Gastroesophageal sphincter (tissue), 3 donors: ENCODE measurements at regions not wholly inside any gene's neighbourhood (a gene's known extent, or its start where the extent isn't known, plus 50 kb on each side); places are given as distances from the start of the nearest gene placed in this dataset.

ENCODE experiments used
- POLR2A ChIP-seq, 2 donors: fragments of 450-650 bp; IDR thresholded peaks; one replicate each; pipeline ENCODE4 v1.6.1; 2017; ENCODE audit warnings: antibody characterized with exemption in 2 of 2, mild to moderate bottlenecking in 2 of 2, moderate library complexity in 1 of 2
- POLR2AphosphoS5 ChIP-seq: sonication (generic); formaldehyde crosslinking; IDR thresholded peaks from one replicate; pipeline ENCODE4 v1.6.1; 2017; ENCODE audit warnings: antibody characterized with exemption
- TF ChIP-seq, protein P1 (sequence below), 4 experiments: fragments of 200-600 bp in 2 of 4; fragments of 450-650 bp in 2 of 4; sonication (generic) in 1 of 4; IDR thresholded peaks; one replicate each; pipeline ENCODE4 v1.5.1; 2017 to 2019; ENCODE audit warnings: antibody characterized with exemption in 4 of 4, mild to moderate bottlenecking in 2 of 4, moderate library complexity in 2 of 4

DNA sequence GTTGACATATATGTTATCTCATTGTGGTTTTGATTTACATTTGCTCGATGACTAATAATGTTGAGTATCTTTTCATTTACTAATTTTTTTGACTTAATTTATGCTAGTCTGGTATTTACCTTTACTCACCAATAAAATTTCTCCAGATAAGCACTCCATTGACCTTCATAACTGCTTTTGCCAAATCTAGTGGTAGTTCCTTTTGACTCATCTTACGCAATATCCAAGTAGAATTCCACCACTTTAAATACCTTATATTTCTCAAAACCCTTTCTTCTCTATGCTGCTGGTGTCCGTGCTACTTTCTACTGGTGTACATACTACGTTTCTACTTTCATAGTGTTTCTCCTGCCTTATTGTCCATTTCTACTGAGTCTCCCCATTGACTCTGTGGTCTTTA, 407.6 kb upstream of the SPHKAP start:
- TF ChIP-seq, protein P1, sequence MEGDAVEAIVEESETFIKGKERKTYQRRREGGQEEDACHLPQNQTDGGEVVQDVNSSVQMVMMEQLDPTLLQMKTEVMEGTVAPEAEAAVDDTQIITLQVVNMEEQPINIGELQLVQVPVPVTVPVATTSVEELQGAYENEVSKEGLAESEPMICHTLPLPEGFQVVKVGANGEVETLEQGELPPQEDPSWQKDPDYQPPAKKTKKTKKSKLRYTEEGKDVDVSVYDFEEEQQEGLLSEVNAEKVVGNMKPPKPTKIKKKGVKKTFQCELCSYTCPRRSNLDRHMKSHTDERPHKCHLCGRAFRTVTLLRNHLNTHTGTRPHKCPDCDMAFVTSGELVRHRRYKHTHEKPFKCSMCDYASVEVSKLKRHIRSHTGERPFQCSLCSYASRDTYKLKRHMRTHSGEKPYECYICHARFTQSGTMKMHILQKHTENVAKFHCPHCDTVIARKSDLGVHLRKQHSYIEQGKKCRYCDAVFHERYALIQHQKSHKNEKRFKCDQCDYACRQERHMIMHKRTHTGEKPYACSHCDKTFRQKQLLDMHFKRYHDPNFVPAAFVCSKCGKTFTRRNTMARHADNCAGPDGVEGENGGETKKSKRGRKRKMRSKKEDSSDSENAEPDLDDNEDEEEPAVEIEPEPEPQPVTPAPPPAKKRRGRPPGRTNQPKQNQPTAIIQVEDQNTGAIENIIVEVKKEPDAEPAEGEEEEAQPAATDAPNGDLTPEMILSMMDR (IDR thresholded peaks at IDR 0.05), result no peak
- TF ChIP-seq POLR2A (IDR thresholded peaks at IDR 0.05) (no peak), POLR2AphosphoS5 (no peak)
